ENCODE measurements at regions not wholly inside any gene's neighbourhood (a gene's known extent, or its start where the extent isn't known, plus 50 kb on each side); places are given as distances from the start of the nearest gene placed in this dataset.

- no peak overlapping the region for H3K9ac ChIP-seq (ENCODE audit: insufficient read depth in 1 of 2, low read depth in 2 of 2, low read length in 2 of 2)
- H3K79me2 ChIP-seq (ENCODE audit: control insufficient read depth, insufficient read depth, low read length): no peaks in the 10 kb centered on the region
- H2AFZ ChIP-seq (ENCODE audit: low read depth, low read length): no peak overlapping the region
- H3K9me1 ChIP-seq (ENCODE audit: control insufficient read depth, insufficient read depth, low read length): no peaks in the 10 kb centered on the region
- WGBS (ENCODE audit: insufficient coverage, low coverage, missing lambda C conversion rate): 0% methylated on average over 2 of the region's 2 CpGs
- DNase-seq (ENCODE audit: extremely low read depth in 1 of 4, low spot score in 3 of 4): no peak
- ChIA-PET CTCF (ENCODE audit: low intra/inter-chr PET ratio) (no interaction called here), POLR2A (no interaction called here)
- H3K27ac ChIP-seq (ENCODE audit: extremely low read depth, low read depth, low read length): no peak overlapping the region
- peaks cover 0 to 6% of the 10 kb centered on the region in 2 experiments; a peak in 2 of 5 replicates for H3K4me1 ChIP-seq (replicated peaks in 1 of 2; ENCODE audit: control insufficient read depth in 2 of 2, insufficient read depth in 2 of 2, low read length in 2 of 2)
- in situ Hi-C loops (cut with MboI) (no loop called here), intact Hi-C loops (cut with micrococcal nuclease) (no loop called here)
- no peak overlapping the region for H3K4me3 ChIP-seq
- no peaks in the 10 kb centered on the region for H4K20me1 ChIP-seq (replicated peaks; ENCODE audit: control insufficient read depth, insufficient read depth, low read length)
- BruUV-seq (replicated peaks): no TSS peak
- no peak overlapping the region for H3K4me2 ChIP-seq (ENCODE audit: insufficient read depth, low read length)
- no peaks in the 10 kb centered on the region for H3K36me3 ChIP-seq (ENCODE audit: control insufficient read depth, insufficient read depth, low read length)
- no peak for FAIRE-seq
- no peak for ATAC-seq
- H3K27me3 ChIP-seq (ENCODE audit: control insufficient read depth in 2 of 2, insufficient read depth in 2 of 2, low read length in 2 of 2): no peaks in the 10 kb centered on the region
- no peaks in the 10 kb centered on the region for H3K9me3 ChIP-seq (replicated peaks; ENCODE audit: control insufficient read depth, insufficient read depth, low read depth, low read length)
- TF ChIP-seq RFX7 (CRISPR knock-in tag; IDR thresholded peaks at IDR 0.05) (no peak), ETV6 (IDR thresholded peaks at IDR 0.05; ENCODE audit: borderline replicate concordance in 1 of 2, low read depth in 2 of 2, low read length in 1 of 2) (no peak), ETV6 (CRISPR knock-in tag; IDR thresholded peaks at IDR 0.05; ENCODE audit: borderline replicate concordance) (no peak), ZNF431 (CRISPR knock-in tag; IDR thresholded peaks at IDR 0.05) (no peak), TEAD4 (IDR thresholded peaks at IDR 0.05; ENCODE audit: low read length) (no peak), TEAD4 (CRISPR knock-in tag; IDR thresholded peaks at IDR 0.05; ENCODE audit: borderline replicate concordance) (no peak), IRF2 (CRISPR knock-in tag; IDR thresholded peaks at IDR 0.05) (no peak), RAD51 (IDR thresholded peaks at IDR 0.05; ENCODE audit: borderline replicate concordance, low read depth) (no peak), NFIX (CRISPR knock-in tag; IDR thresholded peaks at IDR 0.05; ENCODE audit: low read depth) (no peak)
- TF ChIP-seq, protein P1, sequence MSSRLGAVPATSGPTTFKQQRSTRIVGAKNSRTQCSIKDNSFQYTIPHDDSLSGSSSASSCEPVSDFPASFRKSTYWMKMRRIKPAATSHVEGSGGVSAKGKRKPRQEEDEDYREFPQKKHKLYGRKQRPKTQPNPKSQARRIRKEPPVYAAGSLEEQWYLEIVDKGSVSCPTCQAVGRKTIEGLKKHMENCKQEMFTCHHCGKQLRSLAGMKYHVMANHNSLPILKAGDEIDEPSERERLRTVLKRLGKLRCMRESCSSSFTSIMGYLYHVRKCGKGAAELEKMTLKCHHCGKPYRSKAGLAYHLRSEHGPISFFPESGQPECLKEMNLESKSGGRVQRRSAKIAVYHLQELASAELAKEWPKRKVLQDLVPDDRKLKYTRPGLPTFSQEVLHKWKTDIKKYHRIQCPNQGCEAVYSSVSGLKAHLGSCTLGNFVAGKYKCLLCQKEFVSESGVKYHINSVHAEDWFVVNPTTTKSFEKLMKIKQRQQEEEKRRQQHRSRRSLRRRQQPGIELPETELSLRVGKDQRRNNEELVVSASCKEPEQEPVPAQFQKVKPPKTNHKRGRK (tag; IDR thresholded peaks at IDR 0.05): no peak
- TF ChIP-seq, protein P2, sequence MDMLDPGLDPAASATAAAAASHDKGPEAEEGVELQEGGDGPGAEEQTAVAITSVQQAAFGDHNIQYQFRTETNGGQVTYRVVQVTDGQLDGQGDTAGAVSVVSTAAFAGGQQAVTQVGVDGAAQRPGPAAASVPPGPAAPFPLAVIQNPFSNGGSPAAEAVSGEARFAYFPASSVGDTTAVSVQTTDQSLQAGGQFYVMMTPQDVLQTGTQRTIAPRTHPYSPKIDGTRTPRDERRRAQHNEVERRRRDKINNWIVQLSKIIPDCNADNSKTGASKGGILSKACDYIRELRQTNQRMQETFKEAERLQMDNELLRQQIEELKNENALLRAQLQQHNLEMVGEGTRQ (CRISPR knock-in tag; IDR thresholded peaks at IDR 0.05): no peak
Observed at GRCh38 chr1:178033019-178033418, 60.9 kb upstream of the RASAL2 start.
